Naive thymus-derived CD8-positive, alpha-beta T cell (primary cell): ENCODE measurements at regions not wholly inside any gene's neighbourhood (a gene's known extent, or its start where the extent isn't known, plus 50 kb on each side); places are given as distances from the start of the nearest gene placed in this dataset.

Source experiments
- ATAC-seq, 2 donors: fragments of 150-1000 bp; cut with Tn5 transposase in 1 of 2; sonication (Bioruptor Pico), chemical (Tn5 transposase) in 1 of 2; 1 replicate in 1 of 2; 2 replicates in 1 of 2; pipeline ENCODE4 v1.10.0; 2021; ENCODE audit warnings: mild to moderate bottlenecking in 2 of 2, moderate library complexity in 2 of 2
- POLR2A ChIA-PET: fragments of 350-600 bp; sonication (Branson Sonifier 250); formaldehyde crosslinking; loops from one replicate; lab custom pipeline; 2021; ENCODE audit warnings: antibody characterized with exemption; lab: Charles Lee
- DNase-seq, 10 donors: peaks; one replicate each; pipeline versions ENCODE4 v3.0.0 to v3.0.0-alpha.2; 2020 to 2022
- H3K27ac Mint-ChIP-seq, 10 donors: one replicate each; pipeline ENCODE4 v1.8.0; 2020 to 2022; ENCODE audit warnings: mild to moderate bottlenecking in 10 of 10, mixed read lengths in 10 of 10, moderate library complexity in 4 of 10, inconsistent platforms in 1 of 10
- H3K27me3 Mint-ChIP-seq, 5 donors: one replicate each; pipeline ENCODE4 v1.8.0; 2021 to 2022; ENCODE audit warnings: mixed read lengths in 5 of 5
- H3K36me3 Mint-ChIP-seq, 3 donors: one replicate each; pipeline ENCODE4 v1.8.0; 2020 to 2022; ENCODE audit warnings: mixed read lengths in 3 of 3, mild to moderate bottlenecking in 2 of 3, inconsistent platforms in 1 of 3
- H3K4me1 Mint-ChIP-seq, 4 donors: one replicate each; pipeline ENCODE4 v1.8.0; 2021 to 2022; ENCODE audit warnings: mixed read lengths in 4 of 4
- H3K4me3 Mint-ChIP-seq, 10 donors: one replicate each; pipeline ENCODE4 v1.8.0; 2020 to 2022; ENCODE audit warnings: mild to moderate bottlenecking in 10 of 10, mixed read lengths in 10 of 10, moderate library complexity in 6 of 10, inconsistent platforms in 1 of 10
- H3K9me3 Mint-ChIP-seq, 9 donors: one replicate each; pipeline ENCODE4 v1.8.0; 2020 to 2022; ENCODE audit warnings: mixed read lengths in 9 of 9, mild to moderate bottlenecking in 3 of 9, inconsistent platforms in 1 of 9, moderate library complexity in 1 of 9

GRCh38 chr15:23514484-23514883 is 51.0 kb upstream of the MKRN3 start:
- DNase-seq (no peak), ATAC-seq (no peak)
- Mint-ChIP-seq H3K4me3 (no peak overlapping the region), H3K27ac (no peak overlapping the region), H3K9me3 (peaks cover 0 to 17% (median 7%) of the 10 kb centered on the region in 9 donors), H3K4me1 (no peaks in the 10 kb centered on the region), H3K36me3 (peaks cover 0 to 5% (median 3%) of the 10 kb centered on the region in 3 donors), H3K27me3 (peaks cover 0 to 3% (median 0%) of the 10 kb centered on the region in 5 donors)
- POLR2A ChIA-PET = no interaction called here

DNA sequence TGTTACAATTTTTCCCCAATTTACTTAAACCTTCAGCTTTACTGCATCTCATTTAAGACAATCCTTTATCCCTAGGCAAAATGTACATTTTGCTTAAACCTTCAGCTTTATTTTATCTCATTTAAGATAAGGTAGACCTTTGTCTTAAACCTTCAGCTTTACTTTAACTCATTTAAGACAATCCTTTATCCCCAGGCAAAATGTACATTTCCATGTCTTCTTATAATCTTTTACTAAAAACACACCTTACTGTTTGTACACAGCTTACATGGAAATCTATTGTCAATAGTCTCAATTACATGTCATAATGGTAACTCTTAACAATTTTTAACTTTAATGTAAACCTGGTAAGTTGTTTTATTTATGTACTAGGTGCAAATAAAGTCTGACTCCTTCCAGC is 58.7 kb upstream of the MKRN3 start:
- H3K9me3 Mint-ChIP-seq = peaks cover 0 to 17% (median 8%) of the 10 kb centered on the region in 9 donors
- peaks cover 0 to 5% (median 4%) of the 10 kb centered on the region in 3 donors for H3K36me3 Mint-ChIP-seq
- no peaks in the 10 kb centered on the region for H3K27me3 Mint-ChIP-seq
- H3K4me1 Mint-ChIP-seq = peaks cover 0 to 23% (median 10%) of the 10 kb centered on the region in 4 donors
- DNase-seq = no peak
- no peak overlapping the region for H3K27ac Mint-ChIP-seq
- POLR2A ChIA-PET = no interaction called here
- H3K4me3 Mint-ChIP-seq = peak overlapping the region in 1 of 10 donors; percentile 13
- ATAC-seq = no peak

DNA sequence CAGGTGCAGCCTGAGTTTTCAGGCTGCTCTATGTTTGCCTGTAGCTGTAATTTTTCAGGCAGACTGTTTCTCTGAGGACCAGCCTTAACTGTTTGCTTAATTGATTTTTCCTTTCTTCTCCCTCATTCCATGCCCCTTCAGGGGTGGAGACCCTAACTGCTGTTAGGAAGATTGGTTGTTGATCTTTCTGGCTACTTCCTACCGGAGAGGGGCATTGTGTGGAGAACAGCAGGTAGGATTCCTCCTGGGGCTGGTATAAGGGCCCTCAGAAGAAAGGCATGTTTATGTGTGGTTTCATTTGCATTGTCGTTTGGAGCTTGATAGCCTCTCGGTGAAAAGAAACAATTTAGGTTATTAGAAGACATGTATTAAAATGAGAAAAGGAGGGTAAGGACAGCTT is 56.9 kb upstream of the GOLGA6L2 start:
- H3K36me3 Mint-ChIP-seq = no peaks in the 10 kb centered on the region
- H3K9me3 Mint-ChIP-seq = peaks cover 0 to 6% (median 2%) of the 10 kb centered on the region in 9 donors
- H3K4me1 Mint-ChIP-seq = peaks cover 0 to 23% (median 10%) of the 10 kb centered on the region in 4 donors
- peak overlapping the region in 7 of 10 donors; percentile 32 to 68 (median 54) for H3K4me3 Mint-ChIP-seq
- peak in 1 of 2 donors; percentile 13 for ATAC-seq
- H3K27ac Mint-ChIP-seq = peak overlapping the region in 6 of 10 donors; percentile 19 to 81 (median 70)
- DNase-seq = no peak
- POLR2A ChIA-PET = interaction anchor here (1.0 kb wide), 1 partner anchor 62 kb away, joined by 3 read pairs; the partner anchor contains the start of gene MKRN3
- H3K27me3 Mint-ChIP-seq = peaks cover 0 to 4% (median 0%) of the 10 kb centered on the region in 5 donors

DNA sequence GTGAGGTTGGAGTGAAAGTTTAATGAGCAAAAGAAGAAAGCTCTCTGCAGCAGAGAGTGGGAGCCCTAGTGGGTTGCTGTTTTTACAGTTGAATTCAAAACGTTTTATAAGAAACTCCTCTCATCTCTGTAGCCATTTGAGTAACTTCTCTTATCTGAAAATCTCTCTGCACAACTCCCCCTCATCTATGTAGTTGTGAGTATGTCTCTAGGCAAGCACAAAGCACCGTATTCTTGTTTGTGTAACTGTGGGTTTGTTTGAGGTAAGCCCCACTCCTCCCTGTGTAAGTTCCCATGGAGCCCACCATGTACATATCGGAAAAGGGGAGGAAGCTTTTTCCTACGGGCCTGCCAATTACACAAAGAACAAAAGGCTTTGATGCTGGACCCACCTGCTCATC is 56.5 kb upstream of the GOLGA6L2 start:
- ATAC-seq = peak; percentile 41 to 77

DNA sequence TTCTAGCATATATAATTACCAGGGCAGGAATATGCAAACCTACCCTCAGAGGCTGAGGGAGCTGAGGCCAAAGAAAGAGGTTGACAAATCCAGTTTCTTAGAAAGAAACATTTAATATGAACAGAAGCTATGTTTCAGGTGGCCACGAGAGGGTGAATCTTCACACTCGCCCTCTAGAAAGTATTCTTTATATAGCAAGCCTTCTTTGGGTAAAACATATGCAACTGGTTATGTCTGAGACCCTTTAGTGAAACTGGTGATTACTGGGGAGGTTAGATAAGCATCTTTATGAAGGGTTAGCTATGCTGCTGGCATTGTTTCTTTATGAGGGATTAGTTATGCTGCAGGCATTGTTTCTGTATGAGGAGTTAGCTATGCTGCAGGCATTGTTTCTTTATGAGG is 50.7 kb upstream of the GOLGA6L2 start:
- Mint-ChIP-seq H3K4me3 (no peak overlapping the region), H3K36me3 (no peaks in the 10 kb centered on the region), H3K27me3 (peaks cover 0 to 4% (median 0%) of the 10 kb centered on the region in 5 donors), H3K9me3 (peaks cover 0 to 4% (median 0%) of the 10 kb centered on the region in 9 donors), H3K4me1 (peaks cover 0 to 8% (median 2%) of the 10 kb centered on the region in 4 donors), H3K27ac (no peak overlapping the region)
- DNase-seq (peak in 1 of 10 donors; percentile 20), ATAC-seq (no peak)
- POLR2A ChIA-PET = no interaction called here

More for the DNA sequence above, 56.5 kb upstream of the GOLGA6L2 start:
- peaks cover 0 to 23% (median 10%) of the 10 kb centered on the region in 4 donors for H3K4me1 Mint-ChIP-seq
- H3K4me3 Mint-ChIP-seq = peak overlapping the region in 5 of 10 donors; percentile 53 to 68 (median 54)
- H3K9me3 Mint-ChIP-seq = peaks cover 0 to 4% (median 0%) of the 10 kb centered on the region in 9 donors
- H3K27ac Mint-ChIP-seq = peak overlapping the region in 6 of 10 donors; percentile 4 to 72 (median 38)
- peaks cover 0 to 4% (median 0%) of the 10 kb centered on the region in 5 donors for H3K27me3 Mint-ChIP-seq
- peak in 2 of 10 donors; percentile 3 to 19 for DNase-seq
- H3K36me3 Mint-ChIP-seq = no peaks in the 10 kb centered on the region
- POLR2A ChIA-PET = interaction anchor here (1.0 kb wide), 1 partner anchor 62 kb away, joined by 3 read pairs; the partner anchor contains the start of gene MKRN3
